Stomach (tissue), 8 donors: ENCODE measurements at regions not wholly inside any gene's neighbourhood (a gene's known extent, or its start where the extent isn't known, plus 50 kb on each side); places are given as distances from the start of the nearest gene placed in this dataset.
A peak's percentile ranks its signal among the peaks of the same experiment; 100 is the strongest.

Source experiments
- DNase-seq, 2 donors: peaks; one replicate each; pipeline versions ENCODE4 v3.0.0 to v3.0.0-alpha.2; 2013 to 2019
- H3K27ac ChIP-seq, 5 donors: fragments of 200-600 bp in 4 of 5; sonication (generic) in 4 of 5; one replicate each; pipeline ENCODE4 v1.5.1; 2013 to 2019; ENCODE audit warnings: mild to moderate bottlenecking in 1 of 5, moderate library complexity in 1 of 5
- H3K27me3 ChIP-seq, 3 donors: fragments of 200-600 bp; sonication (generic); one replicate each; pipeline ENCODE4 v1.5.1; 2017 to 2019; ENCODE audit warnings: mixed run types in 1 of 3
- H3K36me3 ChIP-seq, 4 donors: fragments of 200-600 bp; sonication (generic); 1 replicate in 3 of 4; 2 replicates in 1 of 4; pipeline ENCODE4 v1.5.1; 2016 to 2019
- H3K4me1 ChIP-seq, 4 donors: fragments of 200-600 bp; sonication (generic); one replicate each; pipeline ENCODE4 v1.5.1; 2016 to 2019
- H3K4me3 ChIP-seq, 4 donors: fragments of 200-600 bp; sonication (generic) in 3 of 4; one replicate each; pipeline ENCODE4 v1.5.1; 2016 to 2019; ENCODE audit warnings: mild to moderate bottlenecking in 1 of 4
- H3K9me3 ChIP-seq, 4 donors: fragments of 200-600 bp; sonication (generic); one replicate each; pipeline ENCODE4 v1.5.1; 2016 to 2019
- EP300 ChIP-seq: sonication (generic); formaldehyde crosslinking; IDR thresholded peaks from one replicate; pipeline ENCODE4 v1.6.1; 2017; ENCODE audit warnings: antibody characterized with exemption
- POLR2A ChIP-seq, 4 donors: fragments of 450-650 bp; IDR thresholded peaks; one replicate each; pipeline ENCODE4 v1.6.1; 2016; ENCODE audit warnings: antibody characterized with exemption in 4 of 4, control low read depth in 2 of 4, mild to moderate bottlenecking in 1 of 4, moderate library complexity in 1 of 4
- POLR2AphosphoS5 ChIP-seq, 3 donors: sonication (generic); formaldehyde crosslinking; IDR thresholded peaks; one replicate each; pipeline ENCODE4 v1.6.1; 2016; ENCODE audit warnings: antibody characterized with exemption in 3 of 3
- WGBS, 5 donors: extraction: QIAGEN DNeasy Blood & Tissue Kit in 3 of 5; methylation state at CpG; one replicate each; pipeline versions ENCODE4 v1.1.5 to v1.1.7; 2013 to 2018; 5-methylcytosine and 5-hydroxymethylcytosine counted together
- intact Hi-C: fragments of 100-400 bp; cut with DNase I; formaldehyde crosslinking; loops from one replicate; pipeline ENCODE4 v1.15.1; 2023; ENCODE audit warnings: low total_unique reads
- TF ChIP-seq, protein P1 (sequence below), 7 experiments: fragments of 450-650 bp in 4 of 7; fragments of 200-600 bp in 3 of 7; sonication (generic) in 3 of 7; IDR thresholded peaks; one replicate each; pipeline ENCODE4 v1.5.1; 2016 to 2019; ENCODE audit warnings: antibody characterized with exemption in 7 of 7, control low read depth in 2 of 7, mild to moderate bottlenecking in 1 of 7
- donor health status: healthy with polysubstance abuse.
- donor health status: Bipolar disorder and iron deficiency.
- donor health status: healthy.

DNA sequence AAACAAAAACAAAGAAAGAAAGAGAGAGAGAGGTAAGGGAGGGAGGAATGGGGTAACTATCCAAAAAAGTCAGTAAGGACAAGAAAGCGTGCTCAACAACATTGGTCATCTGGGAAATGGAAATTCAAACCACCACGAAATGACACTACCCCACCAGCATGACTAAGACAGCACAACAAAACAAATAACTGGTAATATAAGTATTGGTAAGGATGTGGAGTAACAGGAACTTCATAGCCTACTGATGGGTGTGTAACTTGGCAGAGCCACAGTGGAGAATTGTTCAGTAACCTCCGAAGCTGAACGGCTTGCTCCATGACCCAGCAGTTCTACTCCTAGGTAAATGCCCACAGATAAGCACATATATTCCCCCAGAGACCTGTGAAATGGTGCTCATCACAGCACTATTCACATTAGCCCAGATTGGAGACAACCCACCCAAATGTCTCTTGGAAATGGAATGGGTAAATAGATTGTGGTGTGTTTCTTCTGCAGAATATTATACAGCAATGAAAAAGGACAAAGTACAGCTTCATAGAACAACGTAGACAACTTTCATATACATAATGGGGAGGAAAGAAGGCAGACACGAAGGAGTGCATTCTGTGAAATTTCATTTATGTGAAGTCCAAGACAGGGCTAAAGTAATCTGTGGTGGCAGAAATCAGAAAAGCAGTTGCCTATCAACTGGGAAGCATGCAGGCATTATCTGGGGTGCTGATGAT, 95.5 kb upstream of the ATP6AP2 start:
- peaks cover 0 to 24% (median 10%) of the 10 kb centered on the region in 4 donors for H3K9me3 ChIP-seq
- intact Hi-C loops, result no loop called here
- no peaks in the 10 kb centered on the region for H3K4me1 ChIP-seq
- WGBS, 5 donors, result 65 to 80% (median 74%) methylated on average over 6 of the region's 6 CpGs
- TF ChIP-seq, protein P1, sequence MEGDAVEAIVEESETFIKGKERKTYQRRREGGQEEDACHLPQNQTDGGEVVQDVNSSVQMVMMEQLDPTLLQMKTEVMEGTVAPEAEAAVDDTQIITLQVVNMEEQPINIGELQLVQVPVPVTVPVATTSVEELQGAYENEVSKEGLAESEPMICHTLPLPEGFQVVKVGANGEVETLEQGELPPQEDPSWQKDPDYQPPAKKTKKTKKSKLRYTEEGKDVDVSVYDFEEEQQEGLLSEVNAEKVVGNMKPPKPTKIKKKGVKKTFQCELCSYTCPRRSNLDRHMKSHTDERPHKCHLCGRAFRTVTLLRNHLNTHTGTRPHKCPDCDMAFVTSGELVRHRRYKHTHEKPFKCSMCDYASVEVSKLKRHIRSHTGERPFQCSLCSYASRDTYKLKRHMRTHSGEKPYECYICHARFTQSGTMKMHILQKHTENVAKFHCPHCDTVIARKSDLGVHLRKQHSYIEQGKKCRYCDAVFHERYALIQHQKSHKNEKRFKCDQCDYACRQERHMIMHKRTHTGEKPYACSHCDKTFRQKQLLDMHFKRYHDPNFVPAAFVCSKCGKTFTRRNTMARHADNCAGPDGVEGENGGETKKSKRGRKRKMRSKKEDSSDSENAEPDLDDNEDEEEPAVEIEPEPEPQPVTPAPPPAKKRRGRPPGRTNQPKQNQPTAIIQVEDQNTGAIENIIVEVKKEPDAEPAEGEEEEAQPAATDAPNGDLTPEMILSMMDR (IDR thresholded peaks at IDR 0.05), result no peak
- H3K4me3 ChIP-seq, result no peak overlapping the region
- no peak for DNase-seq
- peaks cover 0 to 5% (median 0%) of the 10 kb centered on the region in 3 donors for H3K27me3 ChIP-seq
- no peaks in the 10 kb centered on the region for H3K36me3 ChIP-seq
- no peak overlapping the region for H3K27ac ChIP-seq

DNA sequence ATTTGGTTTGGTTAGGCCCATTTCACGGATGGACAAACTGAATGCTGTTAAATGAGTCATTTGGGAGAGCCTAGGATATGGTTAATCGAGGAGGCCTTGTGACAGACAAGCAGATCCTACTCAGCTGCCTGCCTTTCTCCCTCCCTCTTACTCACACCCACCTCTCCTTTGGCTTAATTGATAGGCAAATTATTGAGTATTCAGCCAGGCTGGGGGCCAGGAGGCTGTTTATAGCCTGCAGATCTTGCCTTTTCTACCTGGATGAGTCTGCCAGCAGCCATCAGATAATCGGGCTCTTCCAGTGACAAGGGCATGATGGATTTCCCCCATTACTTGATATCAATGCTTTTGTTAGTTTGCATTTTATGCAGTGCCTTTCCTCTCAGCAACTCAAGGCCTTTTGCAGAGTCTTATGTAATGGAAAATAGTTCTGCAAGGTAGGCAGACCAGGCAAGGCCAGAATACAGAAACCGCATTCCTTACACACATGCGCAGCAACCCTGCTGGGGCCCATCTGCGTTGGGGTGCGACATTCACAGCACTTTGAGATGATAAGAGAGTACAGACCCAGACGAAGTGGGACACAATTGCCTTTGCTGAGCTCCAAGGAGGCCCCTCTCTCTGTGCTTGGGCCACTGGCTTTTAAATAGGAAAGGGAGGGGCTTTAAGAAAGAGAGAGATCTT, 96.2 kb upstream of the ATP6AP2 start:
- Histone ChIP-seq H3K4me3 (no peak overlapping the region), H3K36me3 (no peaks in the 10 kb centered on the region), H3K9me3 (peaks cover 0 to 29% (median 13%) of the 10 kb centered on the region in 4 donors), H3K27ac (no peak overlapping the region), H3K27me3 (peaks cover 0 to 5% (median 0%) of the 10 kb centered on the region in 3 donors), H3K4me1 (no peaks in the 10 kb centered on the region)
- DNase-seq, result peak in 1 of 2 donors; percentile 53
- 63 to 77% (median 72%) methylated on average over 8 of the region's 8 CpGs for WGBS, 5 donors
- intact Hi-C loops, result no loop called here
- TF ChIP-seq POLR2A (IDR thresholded peaks at IDR 0.05) (no peak), EP300 (no peak), POLR2AphosphoS5 (IDR thresholded peaks at IDR 0.05) (no peak)
- TF ChIP-seq, protein P1 (IDR thresholded peaks at IDR 0.05), result no peak

DNA sequence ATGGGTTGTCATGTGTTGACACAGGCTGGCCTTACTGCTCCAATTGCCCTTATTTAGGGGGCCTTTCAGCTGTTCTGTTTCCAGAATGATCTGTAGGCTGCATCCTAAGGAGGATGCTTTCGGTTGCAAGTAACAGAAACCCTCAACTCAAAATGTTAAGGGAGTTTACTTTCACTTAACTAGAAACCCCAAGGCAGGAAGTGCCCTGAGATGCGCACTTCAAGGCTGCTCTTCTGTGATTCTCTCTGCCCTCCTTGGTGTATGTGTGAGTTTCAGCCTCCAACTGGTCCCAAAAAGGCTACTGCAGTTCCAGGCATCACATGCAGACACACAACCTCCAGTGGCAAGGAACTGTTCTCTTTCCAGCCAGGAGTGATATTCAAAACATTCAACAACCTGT, 97.3 kb upstream of the ATP6AP2 start:
- Histone ChIP-seq H3K36me3 (no peaks in the 10 kb centered on the region), H3K4me1 (no peaks in the 10 kb centered on the region), H3K4me3 (no peak overlapping the region), H3K27ac (no peak overlapping the region), H3K9me3 (peaks cover 0 to 30% (median 15%) of the 10 kb centered on the region in 4 donors), H3K27me3 (peaks cover 0 to 5% (median 0%) of the 10 kb centered on the region in 3 donors)
- TF ChIP-seq POLR2AphosphoS5 (IDR thresholded peaks at IDR 0.05) (no peak), EP300 (no peak), POLR2A (IDR thresholded peaks at IDR 0.05) (no peak)
- TF ChIP-seq, protein P1 (IDR thresholded peaks at IDR 0.05), result no peak
- 78 to 100% (median 85%) methylated on average over 2 of the region's 2 CpGs for WGBS, 5 donors
- intact Hi-C loops, result no loop called here
- DNase-seq, result no peak

DNA sequence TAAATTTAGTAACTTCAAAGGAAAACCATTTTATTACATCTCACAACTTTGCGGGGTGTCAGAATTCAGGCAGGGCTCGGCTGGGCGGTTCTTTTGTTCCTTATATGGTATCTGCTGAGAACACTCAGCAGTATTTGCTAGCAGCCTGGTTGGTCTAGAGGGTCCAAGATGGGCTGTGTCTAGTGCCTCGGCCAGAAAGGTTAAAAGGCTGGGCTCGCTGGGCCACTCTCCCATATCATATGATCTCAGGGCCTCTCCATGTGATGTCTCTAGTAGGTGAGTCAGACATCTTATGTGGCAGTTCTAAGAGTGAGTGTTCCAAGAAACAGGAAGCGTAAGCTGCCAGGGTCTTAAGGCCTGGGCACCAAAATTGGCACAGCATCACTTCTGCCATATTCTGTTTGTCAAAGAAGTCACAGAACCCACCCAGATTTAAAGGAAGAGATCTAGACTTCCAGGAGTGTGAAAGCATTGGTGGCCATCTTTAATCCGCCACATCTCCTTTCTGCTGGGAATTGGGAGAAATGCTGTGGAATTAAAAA, 100.9 kb upstream of the ATP6AP2 start:
- WGBS, 5 donors, result 86 to 98% (median 94%) methylated on average over 7 of the region's 7 CpGs
- TF ChIP-seq EP300, result no peak
- H3K27ac ChIP-seq, result no peak overlapping the region
- no peaks in the 10 kb centered on the region for H3K4me1 ChIP-seq
- peaks cover 0 to 10% (median 5%) of the 10 kb centered on the region in 4 donors for H3K9me3 ChIP-seq
- H3K27me3 ChIP-seq, result peaks cover 0 to 11% (median 0%) of the 10 kb centered on the region in 3 donors
- no peaks in the 10 kb centered on the region for H3K36me3 ChIP-seq
- no peak for DNase-seq
- intact Hi-C loops, result no loop called here
- no peak overlapping the region for H3K4me3 ChIP-seq
